ENCODE measurements at regions not wholly inside any gene's neighbourhood (a gene's known extent, or its start where the extent isn't known, plus 50 kb on each side); places are given as distances from the start of the nearest gene placed in this dataset.

DNA sequence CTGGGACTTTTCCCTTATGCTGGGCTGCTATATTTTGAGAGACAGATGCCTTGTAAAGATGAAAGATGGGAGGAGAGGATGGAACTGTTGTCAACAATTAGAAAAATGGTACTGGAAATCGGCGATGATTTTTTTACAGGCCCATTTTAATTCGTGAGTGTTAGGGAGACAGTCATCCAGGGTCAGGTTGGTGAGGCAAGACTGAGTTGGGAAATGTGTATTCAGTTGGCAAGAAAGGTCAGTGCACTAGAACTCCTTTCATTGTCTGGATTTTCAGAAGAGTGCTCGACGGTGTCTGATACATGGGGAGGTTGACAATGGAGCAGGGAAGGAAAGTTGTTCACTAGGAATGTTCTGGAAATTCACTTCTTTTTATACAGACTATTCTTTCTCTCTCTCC is 394.4 kb downstream of the QKI start:
- Histone ChIP-seq H3K4me2 (ENCODE audit: low read depth, low read length) (no peak overlapping the region), H3K4me3 (replicated peaks in 1 of 3; ENCODE audit: insufficient read depth in 1 of 3, low read depth in 2 of 3, low read length in 3 of 3) (no peak overlapping the region), H3K4me1 (ENCODE audit: insufficient read depth, low read length) (no peaks in the 10 kb centered on the region), H3K27ac (ENCODE audit: extremely low read length, insufficient read depth, low read length) (no peak overlapping the region), H3K9me3 (ENCODE audit: low read length) (no peaks in the 10 kb centered on the region), H4K20me1 (ENCODE audit: insufficient read depth, low read length) (no peaks in the 10 kb centered on the region), H2AFZ (ENCODE audit: low read length) (peak overlapping the region; percentile 1), H3K9ac (ENCODE audit: insufficient read depth, low read depth, low read length) (no peak overlapping the region), H3K36me3 (replicated peaks in 1 of 2; ENCODE audit: control insufficient read depth in 1 of 2, insufficient read depth in 2 of 2, low read length in 2 of 2) (no peaks in the 10 kb centered on the region), H3K27me3 (ENCODE audit: control insufficient read depth in 1 of 2, insufficient read depth in 2 of 2, low read length in 2 of 2) (0 out of 5 replicates have a peak, but pooled peaks cover 0 to 3% of the 10 kb centered on the region in 2 experiments), H3K79me2 (ENCODE audit: insufficient read depth, low read length) (no peaks in the 10 kb centered on the region)
- TF ChIP-seq, protein P1, sequence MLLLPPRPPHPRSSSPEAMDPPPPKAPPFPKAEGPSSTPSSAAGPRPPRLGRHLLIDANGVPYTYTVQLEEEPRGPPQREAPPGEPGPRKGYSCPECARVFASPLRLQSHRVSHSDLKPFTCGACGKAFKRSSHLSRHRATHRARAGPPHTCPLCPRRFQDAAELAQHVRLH (CRISPR knock-in tag; IDR thresholded peaks at IDR 0.05; ENCODE audit: borderline replicate concordance, low read depth) = no peak
- TF ChIP-seq, protein P2, sequence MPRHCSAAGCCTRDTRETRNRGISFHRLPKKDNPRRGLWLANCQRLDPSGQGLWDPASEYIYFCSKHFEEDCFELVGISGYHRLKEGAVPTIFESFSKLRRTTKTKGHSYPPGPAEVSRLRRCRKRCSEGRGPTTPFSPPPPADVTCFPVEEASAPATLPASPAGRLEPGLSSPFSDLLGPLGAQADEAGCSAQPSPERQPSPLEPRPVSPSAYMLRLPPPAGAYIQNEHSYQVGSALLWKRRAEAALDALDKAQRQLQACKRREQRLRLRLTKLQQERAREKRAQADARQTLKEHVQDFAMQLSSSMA (CRISPR knock-in tag; IDR thresholded peaks at IDR 0.05) = no peak
- TF ChIP-seq, protein P3, sequence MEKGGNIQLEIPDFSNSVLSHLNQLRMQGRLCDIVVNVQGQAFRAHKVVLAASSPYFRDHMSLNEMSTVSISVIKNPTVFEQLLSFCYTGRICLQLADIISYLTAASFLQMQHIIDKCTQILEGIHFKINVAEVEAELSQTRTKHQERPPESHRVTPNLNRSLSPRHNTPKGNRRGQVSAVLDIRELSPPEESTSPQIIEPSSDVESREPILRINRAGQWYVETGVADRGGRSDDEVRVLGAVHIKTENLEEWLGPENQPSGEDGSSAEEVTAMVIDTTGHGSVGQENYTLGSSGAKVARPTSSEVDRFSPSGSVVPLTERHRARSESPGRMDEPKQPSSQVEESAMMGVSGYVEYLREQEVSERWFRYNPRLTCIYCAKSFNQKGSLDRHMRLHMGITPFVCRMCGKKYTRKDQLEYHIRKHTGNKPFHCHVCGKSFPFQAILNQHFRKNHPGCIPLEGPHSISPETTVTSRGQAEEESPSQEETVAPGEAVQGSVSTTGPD (CRISPR knock-in tag; IDR thresholded peaks at IDR 0.05) = no peak
- TF ChIP-seq ZNF674 (CRISPR knock-in tag; IDR thresholded peaks at IDR 0.05; ENCODE audit: low read depth) (no peak), ZNF652 (CRISPR knock-in tag; IDR thresholded peaks at IDR 0.05; ENCODE audit: borderline replicate concordance, low read depth) (no peak), ZNF747 (CRISPR knock-in tag; IDR thresholded peaks at IDR 0.05; ENCODE audit: borderline replicate concordance) (no peak), MXD4 (CRISPR knock-in tag; IDR thresholded peaks at IDR 0.05) (no peak), SMYD3 (CRISPR knock-in tag; IDR thresholded peaks at IDR 0.05) (no peak), SRSF9 (IDR thresholded peaks at IDR 0.05; ENCODE audit: borderline replicate concordance, insufficient read depth, low read depth, low read length, poor library complexity, severe bottlenecking) (no peak), ZNF292 (CRISPR knock-in tag; IDR thresholded peaks at IDR 0.05; ENCODE audit: borderline replicate concordance, low read depth) (no peak), ZNF775 (CRISPR knock-in tag; IDR thresholded peaks at IDR 0.05; ENCODE audit: borderline replicate concordance) (no peak), YY1 (IDR thresholded peaks at IDR 0.05; ENCODE audit: insufficient read depth, insufficient replicate concordance, low read depth, low read length) (no peak), ZNF556 (CRISPR knock-in tag; IDR thresholded peaks at IDR 0.05; ENCODE audit: borderline replicate concordance) (no peak)
- TF ChIP-seq, protein P4, sequence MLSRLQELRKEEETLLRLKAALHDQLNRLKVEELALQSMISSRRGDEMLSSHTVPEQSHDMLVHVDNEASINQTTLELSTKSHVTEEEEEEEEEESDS (CRISPR knock-in tag; IDR thresholded peaks at IDR 0.05; ENCODE audit: borderline replicate concordance) = no peak
- BruUV-seq (replicated peaks) = no TSS peak
- 1% methylated on average over 5 of the region's 5 CpGs for WGBS (ENCODE audit: low lambda C conversion rate)
- in situ Hi-C loops (cut with HindIII; ENCODE audit: extremely low pct_ligation_motif_present, low pct_unique_long_range_greater_than_20kb) = no loop called here
- ChIA-PET CTCF (ENCODE audit: low intra/inter-chr PET ratio, low total read pairs) (no interaction called here), POLR2A (no interaction called here)
- intact Hi-C loops (cut with micrococcal nuclease; ENCODE audit: unreplicated experiment) = no loop called here
- no peak for ATAC-seq
- no peak for DNase-seq (ENCODE audit: low spot score)
- FAIRE-seq = no peak

Measured in HepG2 (cell line).